H54 (cell line): ENCODE measurements at regions not wholly inside any gene's neighbourhood (a gene's known extent, or its start where the extent isn't known, plus 50 kb on each side); places are given as distances from the start of the nearest gene placed in this dataset.
A peak's percentile ranks its signal among the peaks of the same experiment; 100 is the strongest.
"Not testable (repeated sequence)": the region's sequence is repeated elsewhere in the genome, so short reads cannot be mapped to it uniquely, and the experiment has no call there.

Experiments
- DNase-seq: peaks from one replicate; pipeline ENCODE4 v3.0.0; 2011; ENCODE audit warnings: low spot score, mixed read lengths; ENCODE audit not compliant: insufficient read length
- FAIRE-seq: peaks from 3 replicates; lab custom pipeline; 2011; peaks lifted over from hg19 to GRCh38; lab: Jason Lieb, UNC
- POLR2A ChIP-seq: IDR thresholded peaks from 2 replicates; pipeline ENCODE4 v1.6.1; 2011; ENCODE audit warnings: low read depth, mild to moderate bottlenecking, low read length

GRCh38 chr7:135872861-135873260 lies 104.3 kb downstream of the MTPN start:
- DNase-seq, FAIRE-seq: not testable (repeated sequence)

GRCh38 chr7:135862586-135863340 lies 114.2 kb upstream of the FAM180A start:
- FAIRE-seq (no peak), DNase-seq (no peak)
- no peak for TF ChIP-seq POLR2A

GRCh38 chr7:135859538-135859937 lies 110.9 kb upstream of the FAM180A start:
- TF ChIP-seq POLR2A: no peak
- DNase-seq: no peak
- no peak for FAIRE-seq

GRCh38 chr7:135858851-135859250 lies 110.2 kb upstream of the FAM180A start:
- FAIRE-seq (no peak), DNase-seq (no peak)
- no peak for TF ChIP-seq POLR2A

GRCh38 chr7:135858379-135858778 lies 109.8 kb upstream of the FAM180A start:
- no peak for FAIRE-seq
- TF ChIP-seq POLR2A: no peak

GRCh38 chr7:135857519-135858274 lies 109.1 kb upstream of the FAM180A start:
- DNase-seq (no peak), FAIRE-seq (no peak)
- no peak for TF ChIP-seq POLR2A

More at GRCh38 chr7:135858379-135858778, 109.8 kb upstream of the FAM180A start:
- DNase-seq: no peak

- DNase-seq (peak; percentile 27), FAIRE-seq (no peak)
- TF ChIP-seq POLR2A: no peak
Observed at GRCh38 chr7:135856356-135857144, 107.9 kb upstream of the FAM180A start.

GRCh38 chr7:135855846-135856245 lies 107.2 kb upstream of the FAM180A start:
- FAIRE-seq: no peak
- no peak for DNase-seq
- TF ChIP-seq POLR2A: no peak

GRCh38 chr7:135853499-135853898 lies 104.9 kb upstream of the FAM180A start:
- no peak for TF ChIP-seq POLR2A
- DNase-seq (no peak), FAIRE-seq (no peak)

GRCh38 chr7:135853008-135853407 lies 104.4 kb upstream of the FAM180A start:
- no peak for FAIRE-seq
- no peak for TF ChIP-seq POLR2A
- no peak for DNase-seq

- FAIRE-seq: no peak
- DNase-seq: no peak
- TF ChIP-seq POLR2A: no peak
Observed at GRCh38 chr7:135847242-135847641, 98.6 kb upstream of the FAM180A start.

- TF ChIP-seq POLR2A: no peak
- DNase-seq: no peak
- no peak for FAIRE-seq
Observed at GRCh38 chr7:135846339-135846738, 97.7 kb upstream of the FAM180A start.

- no peak for TF ChIP-seq POLR2A
- no peak for DNase-seq
- no peak for FAIRE-seq
Observed at GRCh38 chr7:135845415-135846075, 96.9 kb upstream of the FAM180A start.
